TTC549 (cell line): ENCODE measurements at regions not wholly inside any gene's neighbourhood (a gene's known extent, or its start where the extent isn't known, plus 50 kb on each side); places are given as distances from the start of the nearest gene placed in this dataset.

Experiments
- FAIRE-seq: peaks from 2 replicates; lab custom pipeline; 2012; peaks lifted over from hg19 to GRCh38; lab: Jason Lieb, UNC

- FAIRE-seq: no peak
Measured at GRCh38 chr13:24008679-24009078, 111.4 kb upstream of the C1QTNF9B start.

DNA sequence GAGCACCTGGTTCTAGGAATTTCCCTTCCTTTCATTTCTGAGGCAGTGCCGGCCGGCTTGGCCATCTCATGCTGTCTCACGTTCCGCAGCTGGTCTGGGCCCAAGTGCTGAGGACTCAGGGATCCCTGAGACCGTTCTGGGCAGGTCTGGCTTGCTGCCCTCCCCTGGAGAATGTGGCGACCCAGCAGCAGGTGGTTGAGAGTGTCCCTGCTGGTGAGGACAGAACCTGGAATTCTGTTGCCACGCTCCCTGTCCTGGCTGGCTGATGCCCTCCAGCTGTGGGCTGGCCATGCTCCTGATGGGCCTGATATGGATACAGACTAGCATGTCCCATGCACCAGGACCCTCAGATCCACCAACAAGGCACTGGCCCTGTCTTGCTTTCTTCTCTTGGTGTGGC lies 114.0 kb upstream of the C1QTNF9B start:
- FAIRE-seq: no peak

DNA sequence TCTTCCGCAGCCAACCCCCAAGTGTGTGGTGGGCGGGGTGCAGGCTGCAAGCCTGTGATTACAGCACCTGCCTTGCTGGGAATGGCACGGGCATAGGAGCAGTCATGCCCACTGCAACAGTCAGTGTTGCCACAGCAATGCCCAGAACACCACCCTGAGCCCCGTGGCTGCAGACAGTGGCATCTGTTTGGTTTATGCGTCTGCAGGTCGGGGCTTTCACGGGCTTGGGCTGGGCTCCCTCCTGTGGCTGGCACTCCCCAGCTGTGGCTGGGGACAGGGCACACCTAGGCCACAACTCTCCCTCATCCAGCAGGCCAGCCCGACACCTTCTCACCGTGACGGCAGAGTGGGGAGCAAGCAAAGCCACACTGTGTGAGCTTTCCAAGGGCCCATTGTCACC lies 115.3 kb upstream of the C1QTNF9B start:
- FAIRE-seq: no peak

DNA sequence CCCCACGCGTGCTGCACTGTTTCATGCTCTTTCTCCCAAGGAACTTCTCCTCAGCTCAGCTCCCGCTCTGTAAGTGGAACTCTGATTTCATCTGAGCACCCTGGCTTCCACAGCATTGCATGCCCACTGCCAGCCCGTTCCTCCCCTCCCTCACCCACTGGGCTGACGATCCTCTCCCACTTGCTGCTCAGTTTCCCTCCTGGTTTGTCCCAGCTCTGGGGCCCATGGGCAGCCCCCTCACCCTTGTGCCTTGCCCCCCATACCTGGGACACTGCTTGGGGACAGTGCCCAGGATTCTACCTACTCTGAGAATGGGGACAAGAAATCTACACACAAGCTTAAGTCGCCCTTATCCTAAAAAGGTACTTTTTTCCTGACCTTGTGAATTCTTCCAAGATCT lies 115.9 kb upstream of the C1QTNF9B start:
- FAIRE-seq: no peak

DNA sequence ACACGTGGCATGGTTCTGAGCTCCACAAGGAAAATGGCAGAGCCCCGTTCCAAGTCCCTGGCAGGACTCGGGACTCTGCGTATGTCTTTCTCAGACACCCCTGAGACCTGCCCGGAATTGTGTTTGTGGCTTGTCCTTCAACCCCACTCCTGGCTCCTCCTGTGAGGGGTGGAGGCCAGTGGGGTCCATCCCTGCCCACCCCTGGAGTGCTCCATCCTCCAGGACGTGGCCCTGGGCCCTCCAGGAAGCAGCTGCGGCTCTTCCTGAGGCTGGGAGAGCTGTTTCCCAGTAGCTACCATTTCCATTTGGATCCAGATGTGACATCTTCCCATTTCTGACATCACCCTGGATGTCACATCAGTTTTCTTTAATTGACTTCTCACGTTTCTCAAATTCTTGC lies 118.7 kb upstream of the C1QTNF9B start:
- no peak for FAIRE-seq

- no peak for FAIRE-seq
Measured at GRCh38 chr13:24022568-24022967, 125.3 kb upstream of the C1QTNF9B start.

GRCh38 chr13:24023073-24023472 lies 125.8 kb upstream of the C1QTNF9B start:
- FAIRE-seq: no peak

GRCh38 chr13:24027494-24027893 lies 130.2 kb upstream of the C1QTNF9B start:
- no peak for FAIRE-seq

- no peak for FAIRE-seq
Measured at GRCh38 chr13:24032252-24032651, 128.3 kb upstream of the SPATA13 start.

DNA sequence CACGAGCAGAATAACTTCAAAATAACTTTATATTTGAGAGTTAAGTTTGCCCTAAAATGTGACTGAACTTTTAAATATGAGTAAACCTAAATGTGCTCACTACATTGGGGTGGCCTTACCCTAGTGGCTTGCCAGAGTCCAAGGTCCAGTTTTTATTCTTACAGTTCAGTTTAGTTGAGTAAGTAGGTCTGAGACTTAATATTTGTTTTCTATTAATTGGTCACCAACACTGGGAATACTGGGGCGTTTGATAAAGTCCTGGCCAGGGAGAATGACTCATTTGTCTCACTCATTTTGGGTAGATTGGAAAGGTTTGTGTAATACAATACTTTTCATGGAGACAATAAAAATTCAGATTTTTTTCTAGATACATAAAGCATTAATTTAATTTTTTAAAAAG lies 127.8 kb upstream of the SPATA13 start:
- FAIRE-seq: no peak

GRCh38 chr13:24033527-24034302 lies 126.8 kb upstream of the SPATA13 start:
- FAIRE-seq: no peak

GRCh38 chr13:24035411-24035810 lies 125.1 kb upstream of the SPATA13 start:
- FAIRE-seq: no peak

DNA sequence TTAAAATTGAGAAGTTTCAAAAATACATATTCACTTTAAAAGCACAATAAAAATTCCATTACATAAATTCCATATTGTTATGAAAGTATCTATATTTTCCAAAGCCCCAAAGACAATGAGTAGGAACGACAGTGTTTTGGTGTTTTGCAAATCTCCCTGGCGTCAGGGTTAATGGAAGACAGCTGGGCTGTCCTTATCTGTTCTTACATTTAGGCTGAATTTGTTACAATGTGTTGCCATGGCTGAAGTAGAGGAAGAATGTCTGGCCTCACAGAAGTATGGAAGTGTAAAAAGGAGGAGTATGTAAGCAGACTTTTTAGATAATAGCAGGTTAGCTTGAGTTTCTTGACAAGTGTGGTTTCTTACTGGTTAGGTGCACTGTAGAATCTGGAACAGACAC lies 124.4 kb upstream of the SPATA13 start:
- FAIRE-seq: no peak

GRCh38 chr13:24038405-24038804 lies 122.1 kb upstream of the SPATA13 start:
- FAIRE-seq: no peak

DNA sequence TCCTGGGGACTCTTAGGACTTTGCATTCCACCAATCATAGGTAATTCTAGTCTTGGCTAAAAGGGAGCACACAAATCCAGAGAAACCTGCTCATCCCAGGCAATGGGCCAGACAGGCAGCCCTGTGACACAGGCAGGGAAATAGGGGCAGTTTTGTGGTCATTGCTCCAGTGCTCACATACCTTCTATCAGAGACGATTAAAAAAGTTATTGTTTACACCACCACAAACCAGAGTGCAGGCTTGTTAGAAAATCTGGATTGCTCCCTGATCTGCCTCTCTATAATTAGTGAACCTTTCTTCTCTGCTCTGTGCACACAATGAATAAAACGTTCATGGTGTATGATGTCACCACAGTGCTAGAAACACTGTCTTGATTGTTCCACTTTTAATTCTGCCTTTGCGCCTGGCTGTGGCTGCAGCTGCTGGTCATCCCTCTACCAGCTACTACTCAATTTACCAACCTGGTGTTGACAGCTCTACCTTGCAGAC lies 121.6 kb upstream of the SPATA13 start:
- FAIRE-seq: no peak

DNA sequence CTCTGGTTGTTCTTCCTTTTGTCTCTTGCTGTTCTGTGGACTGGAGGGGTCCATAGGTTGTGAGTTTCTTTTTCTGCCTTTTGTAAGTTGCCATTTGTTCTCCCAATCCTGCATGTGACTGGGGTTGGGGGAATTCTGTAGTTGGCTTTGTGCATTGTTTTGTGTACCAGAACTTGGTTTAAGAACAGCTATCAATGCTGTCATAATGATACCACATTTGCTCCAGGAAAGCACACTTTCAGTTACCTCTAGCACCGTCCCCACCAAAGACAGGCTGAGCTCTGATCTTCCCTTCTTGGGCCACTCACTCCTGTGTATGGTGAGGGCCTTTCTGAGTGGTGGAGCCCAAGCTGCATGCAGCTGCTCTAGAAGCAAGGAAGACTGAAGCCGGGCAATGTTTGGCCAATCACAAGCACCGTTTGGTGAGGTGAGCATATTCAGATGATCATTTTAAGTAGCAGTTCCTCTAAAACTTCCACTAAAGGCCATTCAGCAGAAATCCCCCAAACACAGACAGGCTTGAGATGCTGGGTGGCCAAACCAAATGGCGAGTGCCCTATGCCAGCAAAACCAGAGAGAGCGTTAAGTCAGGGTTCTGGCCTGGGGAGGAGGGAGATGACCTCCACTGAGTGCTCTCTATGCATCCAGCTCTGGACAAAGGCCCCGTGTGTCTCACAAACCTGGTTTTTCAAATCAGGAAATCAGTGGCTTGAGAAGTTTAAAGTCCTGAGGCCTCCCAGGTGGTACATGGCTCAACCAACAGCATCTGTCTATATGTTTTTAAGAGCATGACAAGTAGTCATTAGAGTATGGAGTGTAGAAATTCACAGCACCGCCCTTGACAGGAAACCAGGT lies 120.7 kb upstream of the SPATA13 start:
- no peak for FAIRE-seq

- FAIRE-seq: no peak
Measured at GRCh38 chr13:24040835-24041234, 119.7 kb upstream of the SPATA13 start.

DNA sequence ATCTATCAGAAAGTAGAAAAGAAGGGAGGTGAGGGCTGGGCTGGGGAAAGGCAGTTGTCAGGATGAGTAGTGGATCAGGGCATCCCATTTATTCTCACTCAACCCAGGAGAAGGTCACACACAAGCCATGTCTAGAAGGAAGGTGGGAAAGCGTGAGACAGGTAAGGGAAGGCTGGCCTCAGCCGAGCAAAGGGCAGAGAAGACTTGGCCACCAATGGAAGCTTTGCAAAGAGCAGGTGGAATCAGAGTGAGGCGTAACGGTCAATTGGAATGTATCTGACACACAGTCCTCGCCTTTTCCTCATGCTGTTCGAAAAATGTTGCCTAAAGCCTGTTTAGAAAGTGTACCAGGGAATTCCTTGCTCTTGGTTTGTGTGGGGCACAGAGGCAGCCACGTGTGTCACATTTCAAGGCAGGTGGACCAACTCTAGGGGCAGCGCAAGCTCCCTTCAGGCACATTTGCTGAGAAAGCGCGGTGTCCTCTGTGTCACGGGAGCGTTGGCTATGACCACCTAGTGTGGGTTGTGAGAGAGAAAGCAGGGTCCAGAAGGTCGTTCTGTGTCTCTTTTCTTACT lies 118.8 kb upstream of the SPATA13 start:
- no peak for FAIRE-seq

DNA sequence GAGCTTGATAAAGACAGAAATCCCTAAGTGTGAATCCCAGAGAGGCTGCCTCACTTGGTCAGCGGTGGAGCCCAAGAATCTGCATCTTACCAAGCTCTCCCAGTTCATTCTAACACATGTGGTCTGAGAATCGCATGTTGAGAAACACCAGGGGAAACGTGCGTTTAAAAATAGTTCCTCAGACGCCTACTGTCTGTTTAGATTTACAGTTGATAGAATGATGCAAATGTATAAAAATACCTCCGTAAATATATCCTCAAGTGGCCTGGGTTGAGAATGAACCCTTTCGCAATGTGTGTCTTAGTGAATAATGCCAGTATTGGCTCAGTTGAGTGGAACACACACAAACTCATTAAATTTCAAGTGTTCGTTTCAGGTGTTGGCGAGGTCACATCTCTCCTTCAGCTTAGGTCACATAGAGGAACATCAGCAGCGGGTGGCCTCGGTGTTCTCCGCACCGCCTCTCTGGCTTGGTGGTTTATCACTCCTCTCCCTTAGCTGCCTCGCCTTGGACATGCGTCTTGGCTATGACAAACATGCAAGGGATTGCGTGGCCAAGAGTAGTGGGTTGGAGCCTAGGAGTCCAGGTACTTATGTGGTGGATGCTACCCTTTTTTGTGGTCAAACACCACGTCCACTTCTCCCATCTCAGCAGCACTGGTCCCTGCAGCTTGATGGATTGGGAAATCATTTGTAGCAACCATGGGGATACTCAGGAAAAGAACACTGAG lies 117.6 kb upstream of the SPATA13 start:
- no peak for FAIRE-seq

DNA sequence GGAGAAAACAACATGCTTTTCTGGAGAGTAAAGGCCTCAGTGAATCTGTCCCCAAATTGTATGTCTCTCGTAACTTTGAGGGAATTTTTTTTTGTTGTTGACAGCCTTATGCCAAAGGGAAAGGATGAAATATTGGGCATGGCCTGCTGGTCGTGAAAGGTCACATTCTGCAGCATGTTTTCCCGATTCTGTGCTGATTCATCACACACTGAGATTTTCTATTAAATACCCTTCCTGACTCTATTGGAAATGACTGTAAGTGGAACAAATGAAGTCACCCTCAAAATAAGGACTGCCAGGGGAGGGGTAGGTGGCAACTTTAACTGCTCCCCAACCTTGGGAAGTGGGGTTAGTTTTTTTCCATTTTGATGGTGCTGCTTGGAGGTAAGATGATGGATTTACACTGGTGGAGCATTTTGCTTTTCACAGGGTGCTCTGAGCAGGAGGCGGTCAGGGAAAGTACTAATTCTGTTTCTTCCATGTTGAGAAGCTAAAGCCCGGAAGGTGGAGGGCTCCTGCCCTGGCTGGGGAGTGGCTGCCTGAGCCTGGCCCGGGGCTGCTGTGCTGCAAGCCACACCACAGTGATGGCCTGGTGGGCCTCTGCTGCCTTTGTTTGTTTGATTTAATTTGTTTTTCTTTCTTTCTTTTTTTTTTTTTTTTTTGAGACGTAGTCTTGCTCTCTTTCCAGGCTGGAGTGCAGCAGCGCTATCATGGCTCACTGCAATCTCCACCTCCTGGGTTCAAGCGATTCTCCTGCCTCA lies 116.8 kb upstream of the SPATA13 start:
- no peak for FAIRE-seq

GRCh38 chr13:24045597-24045996 lies 114.9 kb upstream of the SPATA13 start:
- no peak for FAIRE-seq

DNA sequence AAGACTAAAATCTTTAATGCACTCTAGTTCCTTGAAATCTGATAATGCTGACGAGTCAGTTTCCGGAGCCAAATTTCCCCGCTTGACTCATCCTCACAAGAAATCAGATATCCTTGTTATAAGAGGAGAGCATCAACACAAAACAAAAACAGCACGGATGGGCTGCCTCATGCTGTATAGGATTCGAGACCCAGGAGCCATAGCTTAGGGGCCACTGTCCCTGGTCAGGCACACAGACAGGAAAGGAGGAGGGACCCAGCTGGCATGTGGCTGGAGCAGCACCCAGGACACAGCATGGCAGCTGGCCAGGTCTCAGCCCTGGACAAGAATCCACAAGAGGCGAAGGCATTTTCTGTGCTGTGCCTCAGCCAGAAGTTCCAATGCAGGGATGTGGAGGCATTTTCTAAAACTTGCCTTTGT lies 110.2 kb upstream of the SPATA13 start:
- no peak for FAIRE-seq
